ENCODE measurements at regions not wholly inside any gene's neighbourhood (a gene's known extent, or its start where the extent isn't known, plus 50 kb on each side); places are given as distances from the start of the nearest gene placed in this dataset.

DNA sequence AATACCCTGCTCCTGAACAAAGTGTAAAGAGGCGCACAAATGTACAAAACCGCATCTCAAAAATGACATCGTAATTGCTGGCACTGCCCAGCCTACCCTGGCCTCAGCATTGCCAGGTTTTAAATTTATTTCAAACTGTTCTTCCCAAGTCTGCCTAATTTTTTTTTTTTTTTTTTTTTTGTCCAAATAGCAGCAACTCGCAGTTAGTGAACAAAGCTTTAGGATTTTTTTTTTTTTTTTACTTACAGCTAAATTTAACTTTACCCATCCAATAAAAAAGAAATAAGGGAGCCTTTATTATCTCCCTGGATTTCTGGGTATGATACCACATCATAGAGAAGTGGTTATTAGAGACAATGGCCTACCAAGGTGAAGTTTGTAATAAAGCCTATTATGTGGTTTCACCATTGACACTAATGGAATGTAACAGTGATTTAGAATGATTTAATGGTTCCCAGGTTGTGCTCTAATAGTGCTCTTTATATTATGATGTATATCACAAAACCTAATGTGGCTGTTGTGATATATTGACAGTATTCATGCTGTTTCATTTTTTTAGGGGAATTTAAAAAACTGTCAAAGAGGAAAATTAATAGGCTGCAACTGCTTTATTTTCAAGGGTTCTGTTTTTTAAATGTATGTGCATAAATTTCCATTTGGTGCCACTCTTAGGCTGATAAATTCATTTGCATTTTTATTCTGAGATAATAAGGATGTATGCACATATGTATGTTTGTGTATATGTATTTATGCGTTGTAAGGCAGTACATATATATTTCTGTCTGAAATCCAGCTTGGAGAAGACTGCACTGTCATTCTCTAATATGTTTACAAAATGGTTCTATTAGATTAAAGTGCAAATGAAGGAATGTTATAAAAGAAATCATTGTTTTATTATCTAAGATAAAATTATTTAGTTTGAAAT lies 309.0 kb downstream of the TFEC start:
- H3F3A ChIP-seq (ENCODE audit: insufficient read depth) = no peaks in the 10 kb centered on the region

DNA sequence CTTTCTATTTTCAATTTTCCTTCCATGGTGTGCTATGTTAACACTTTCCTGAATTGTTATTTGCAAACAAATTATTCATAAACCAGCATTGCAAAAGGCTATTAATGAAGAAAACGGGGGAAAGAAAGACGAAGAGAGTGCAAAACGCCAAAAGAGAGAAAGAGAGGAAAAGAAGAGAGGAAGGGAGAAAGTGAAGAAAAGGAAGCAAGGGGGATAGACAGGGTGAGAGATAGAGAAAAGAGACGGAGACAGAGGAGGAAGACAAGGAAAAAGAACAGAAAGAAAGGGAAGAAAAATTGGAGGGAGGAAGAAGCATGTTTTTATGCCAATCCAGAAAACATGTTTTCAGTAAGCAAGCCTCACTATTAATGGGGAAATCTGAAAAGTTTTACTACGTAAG lies 310.6 kb downstream of the TFEC start:
- 86 to 96% methylated on average over 5 of the region's 5 CpGs for WGBS, 2 experiments (ENCODE audit: low coverage in 1 of 2, low lambda C conversion rate in 2 of 2, missing lambda C conversion rate in 2 of 2)
- H3K36me3 ChIP-seq (ENCODE audit: low read depth) = no peaks in the 10 kb centered on the region
- no peak overlapping the region for H3K27ac ChIP-seq
- no peaks in the 10 kb centered on the region for H3K9me3 ChIP-seq (ENCODE audit: low read depth)
- H3K27me3 ChIP-seq (replicated peaks; ENCODE audit: insufficient read depth) = no peaks in the 10 kb centered on the region
- no peak overlapping the region for H2AFZ ChIP-seq
- TF ChIP-seq EZH2phosphoT487 (IDR thresholded peaks at IDR 0.05; ENCODE audit: insufficient read depth, low read depth) (no peak), EZH2 (IDR thresholded peaks at IDR 0.05; ENCODE audit: insufficient read depth, poor library complexity, severe bottlenecking) (no peak)
- no peak overlapping the region for H3K9ac ChIP-seq
- no peaks in the 10 kb centered on the region for H4K20me1 ChIP-seq (ENCODE audit: insufficient read depth)
- H3K4me2 ChIP-seq (ENCODE audit: unreplicated experiment) = no peak overlapping the region
- in situ Hi-C loops (cut with MboI) = no loop called here
- H3F3A ChIP-seq (ENCODE audit: insufficient read depth) = no peaks in the 10 kb centered on the region
- H3K4me1 ChIP-seq (ENCODE audit: insufficient read depth) = no peaks in the 10 kb centered on the region
- H3K79me2 ChIP-seq (ENCODE audit: insufficient read depth) = no peaks in the 10 kb centered on the region
- DNase-seq = no peak
- H3K9me2 ChIP-seq (ENCODE audit: insufficient read depth) = no peaks in the 10 kb centered on the region; the same call in 1 of the 2 replicates
- no peak overlapping the region for H3K4me3 ChIP-seq

More for the DNA sequence above, 309.0 kb downstream of the TFEC start:
- no peaks in the 10 kb centered on the region for H3K79me2 ChIP-seq (ENCODE audit: insufficient read depth)
- in situ Hi-C loops (cut with MboI) = no loop called here
- H3K4me1 ChIP-seq (ENCODE audit: insufficient read depth) = no peaks in the 10 kb centered on the region
- no peak overlapping the region for H3K4me3 ChIP-seq
- TF ChIP-seq EZH2 (IDR thresholded peaks at IDR 0.05; ENCODE audit: insufficient read depth, poor library complexity, severe bottlenecking) (no peak), EZH2phosphoT487 (IDR thresholded peaks at IDR 0.05; ENCODE audit: insufficient read depth, low read depth) (no peak)
- no peak overlapping the region for H3K9ac ChIP-seq
- H3K27ac ChIP-seq = no peak overlapping the region
- H4K20me1 ChIP-seq (ENCODE audit: insufficient read depth) = no peaks in the 10 kb centered on the region
- H3K9me3 ChIP-seq (ENCODE audit: low read depth) = no peaks in the 10 kb centered on the region
- no peaks in the 10 kb centered on the region; the same call in 1 of the 2 replicates for H3K9me2 ChIP-seq (ENCODE audit: insufficient read depth)
- no peak for DNase-seq
- no peak overlapping the region for H3K4me2 ChIP-seq (ENCODE audit: unreplicated experiment)
- H2AFZ ChIP-seq = 0 out of 2 replicates have a peak overlapping the region, but pooled peaks have one; percentile 25
- WGBS, 2 experiments (ENCODE audit: low coverage in 1 of 2, low lambda C conversion rate in 2 of 2, missing lambda C conversion rate in 2 of 2) = 75 to 81% methylated on average over 5 of the region's 5 CpGs
- no peaks in the 10 kb centered on the region for H3K36me3 ChIP-seq (ENCODE audit: low read depth)
- no peaks in the 10 kb centered on the region for H3K27me3 ChIP-seq (replicated peaks; ENCODE audit: insufficient read depth)

DNA sequence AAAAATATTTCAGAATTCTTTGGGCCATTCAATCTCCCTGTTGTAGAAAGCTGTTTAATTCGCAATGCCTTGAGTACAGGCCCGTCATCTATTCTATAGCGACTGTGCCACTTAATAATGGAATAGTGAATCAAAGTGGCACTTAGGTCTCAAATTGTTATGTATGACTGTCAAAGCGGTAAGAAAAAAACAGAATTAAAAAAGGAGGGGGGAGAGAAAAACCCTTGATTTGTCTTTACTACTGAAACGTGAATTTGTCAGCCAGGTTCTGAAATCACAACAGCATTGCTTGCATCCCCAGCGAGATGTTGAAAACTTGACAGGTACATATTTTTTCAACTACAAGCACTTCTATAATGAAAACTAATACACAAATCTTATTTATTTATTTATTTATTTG lies 320.9 kb downstream of the TFEC start:
- whole genome bisulfite sequencing, 2 experiments (ENCODE audit: low coverage in 1 of 2, low lambda C conversion rate in 2 of 2, missing lambda C conversion rate in 2 of 2) = 90% methylated on average over 6 of the region's 6 CpGs
- H4K20me1 ChIP-seq (ENCODE audit: insufficient read depth) = no peaks in the 10 kb centered on the region
- H3K36me3 ChIP-seq (ENCODE audit: low read depth) = no peaks in the 10 kb centered on the region
- H3K9ac ChIP-seq = no peak overlapping the region
- H3K27ac ChIP-seq = no peak overlapping the region
- no peak overlapping the region for H3K4me2 ChIP-seq (ENCODE audit: unreplicated experiment)
- no peaks in the 10 kb centered on the region for H3K9me2 ChIP-seq (ENCODE audit: insufficient read depth)
- in situ Hi-C loops (cut with MboI) = no loop called here
- no peak for TF ChIP-seq EZH2phosphoT487 (IDR thresholded peaks at IDR 0.05; ENCODE audit: insufficient read depth, low read depth)
- TF ChIP-seq EZH2 (IDR thresholded peaks at IDR 0.05; ENCODE audit: insufficient read depth, poor library complexity, severe bottlenecking) = no peak
- no peaks in the 10 kb centered on the region for H3K9me3 ChIP-seq (ENCODE audit: low read depth)
- H2AFZ ChIP-seq = no peak overlapping the region
- no peaks in the 10 kb centered on the region for H3K4me1 ChIP-seq (ENCODE audit: insufficient read depth)
- no peak for DNase-seq
- no peaks in the 10 kb centered on the region for H3F3A ChIP-seq (ENCODE audit: insufficient read depth)
- no peak overlapping the region for H3K4me3 ChIP-seq
- H3K79me2 ChIP-seq (ENCODE audit: insufficient read depth) = no peaks in the 10 kb centered on the region
- H3K27me3 ChIP-seq (replicated peaks; ENCODE audit: insufficient read depth) = no peaks in the 10 kb centered on the region

DNA sequence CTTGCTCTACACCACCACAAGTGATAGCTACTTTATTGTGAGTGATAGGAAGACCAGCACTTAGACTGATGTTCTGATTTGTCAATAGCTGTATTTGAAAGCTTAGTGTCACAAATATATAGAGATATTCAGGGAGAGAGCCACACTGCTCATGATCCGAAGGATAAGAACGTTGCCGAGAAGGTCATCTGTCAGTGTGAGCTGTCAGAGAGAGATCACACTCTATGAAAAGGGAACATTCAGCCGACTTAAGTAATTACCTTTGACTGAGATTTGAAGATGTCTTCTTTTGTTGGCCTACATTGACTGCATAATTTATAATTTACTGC lies 322.6 kb downstream of the TFEC start:
- Histone ChIP-seq H3K4me1 (ENCODE audit: insufficient read depth) (no peaks in the 10 kb centered on the region), H3K9me3 (ENCODE audit: low read depth) (no peaks in the 10 kb centered on the region), H3K4me3 (no peak overlapping the region), H3K36me3 (ENCODE audit: low read depth) (no peaks in the 10 kb centered on the region), H3K9ac (no peak overlapping the region), H2AFZ (0 out of 2 replicates have a peak overlapping the region, but pooled peaks have one; percentile 8), H4K20me1 (ENCODE audit: insufficient read depth) (no peaks in the 10 kb centered on the region), H3K27ac (no peak overlapping the region), H3K4me2 (ENCODE audit: unreplicated experiment) (no peak overlapping the region), H3K27me3 (replicated peaks; ENCODE audit: insufficient read depth) (no peaks in the 10 kb centered on the region), H3K79me2 (ENCODE audit: insufficient read depth) (no peaks in the 10 kb centered on the region), H3K9me2 (ENCODE audit: insufficient read depth) (no peaks in the 10 kb centered on the region), H3F3A (ENCODE audit: insufficient read depth) (no peaks in the 10 kb centered on the region)
- in situ Hi-C loops (cut with MboI) = no loop called here
- no peak for TF ChIP-seq EZH2phosphoT487 (IDR thresholded peaks at IDR 0.05; ENCODE audit: insufficient read depth, low read depth)
- no peak for TF ChIP-seq EZH2 (IDR thresholded peaks at IDR 0.05; ENCODE audit: insufficient read depth, poor library complexity, severe bottlenecking)
- DNase-seq = no peak
- WGBS, 2 experiments (ENCODE audit: low coverage in 1 of 2, low lambda C conversion rate in 2 of 2, missing lambda C conversion rate in 2 of 2) = 81 to 95% methylated on average over 4 of the region's 4 CpGs

All from GM23248 (cell line).